Medulla oblongata (tissue), 1 donor: ENCODE measurements at regions not wholly inside any gene's neighbourhood (a gene's known extent, or its start where the extent isn't known, plus 50 kb on each side); places are given as distances from the start of the nearest gene placed in this dataset.
"Not testable (repeated sequence)": the region's sequence is repeated elsewhere in the genome, so short reads cannot be mapped to it uniquely, and the experiment has no call there.

Source experiments
- DNase-seq: peaks from one replicate; pipeline ENCODE4 v3.0.0-alpha.2; 2015; ENCODE audit errors: extremely low spot score

DNA sequence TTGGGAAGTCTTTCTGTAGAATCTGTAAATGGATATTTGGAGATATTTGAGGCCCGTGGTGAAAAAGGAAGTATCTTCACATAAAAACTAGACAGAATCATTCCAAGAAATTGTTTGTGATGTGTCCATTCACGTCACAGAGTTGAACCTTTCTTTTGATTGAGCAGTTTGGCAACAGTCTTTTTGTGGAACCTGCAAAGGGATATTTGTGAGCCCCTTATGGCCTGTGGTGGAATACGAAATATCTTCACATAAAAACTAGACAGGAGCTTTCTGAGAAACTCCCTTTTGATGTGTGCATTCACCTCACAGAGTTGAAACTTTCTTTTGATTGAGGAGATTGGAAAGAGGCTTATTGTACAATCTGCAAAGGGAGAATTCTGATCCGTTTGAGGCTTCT is 2980.4 kb downstream of the TUBA3C start:
- not testable (repeated sequence) for DNase-seq

DNA sequence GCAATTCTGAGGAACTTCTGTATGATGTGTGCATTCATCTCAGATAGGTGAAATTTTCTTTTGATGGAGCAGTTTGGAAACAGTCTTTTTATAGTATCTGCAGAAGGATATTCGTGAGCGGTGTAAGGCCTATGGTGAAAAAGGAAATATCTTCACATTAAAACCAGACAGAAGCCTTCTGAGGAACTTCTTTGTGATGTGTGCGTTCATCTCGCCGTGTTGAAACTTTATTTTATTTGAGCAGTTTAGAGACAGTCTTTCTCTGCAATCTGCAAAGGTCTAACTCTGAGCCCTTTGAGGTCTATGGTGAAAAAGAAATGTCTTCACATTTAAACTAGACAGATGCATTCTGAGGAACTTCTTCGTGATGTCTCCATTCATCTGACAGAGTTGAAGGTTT is 3021.0 kb downstream of the TUBA3C start:
- peak; percentile 10 for DNase-seq

DNA sequence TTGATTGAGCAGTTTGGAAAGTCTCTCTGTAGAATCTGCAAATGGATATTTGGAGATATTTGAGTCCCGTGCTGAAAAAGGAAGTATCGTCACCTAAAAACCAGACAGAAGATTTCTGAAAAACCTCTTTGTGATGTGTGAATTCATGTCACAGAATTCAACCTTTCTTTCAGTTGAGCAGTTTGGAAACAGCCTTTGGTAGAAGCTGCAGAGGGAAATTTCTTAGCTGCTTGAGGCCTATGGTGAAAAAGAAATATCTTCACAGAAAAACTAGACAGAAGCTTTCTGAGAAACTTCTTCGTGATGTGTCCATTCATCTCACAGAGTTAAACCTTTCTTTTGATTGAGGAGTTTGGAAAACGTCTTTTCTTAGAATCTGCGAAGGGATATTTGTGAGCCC is 3022.7 kb downstream of the TUBA3C start:
- not testable (repeated sequence) for DNase-seq

DNA sequence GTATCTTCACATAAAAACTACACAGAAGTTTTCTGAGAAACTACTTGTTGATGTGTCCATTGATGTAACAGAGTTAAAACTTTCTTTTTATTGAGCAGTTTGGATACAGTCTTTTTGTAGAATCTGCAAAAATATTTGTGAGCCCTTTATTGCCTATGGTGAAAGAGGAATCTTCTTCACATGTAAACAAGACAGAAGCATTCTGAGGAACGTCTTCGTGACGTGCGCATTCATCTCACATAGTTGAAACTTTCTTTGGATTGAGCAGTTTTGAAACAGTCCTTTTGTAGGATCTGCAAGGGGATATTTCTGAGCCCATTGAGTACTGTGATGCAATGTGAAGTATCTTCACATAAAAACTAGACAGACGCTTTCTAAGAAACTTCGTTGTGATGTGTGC is 3023.6 kb downstream of the TUBA3C start:
- not testable (repeated sequence) for DNase-seq

DNA sequence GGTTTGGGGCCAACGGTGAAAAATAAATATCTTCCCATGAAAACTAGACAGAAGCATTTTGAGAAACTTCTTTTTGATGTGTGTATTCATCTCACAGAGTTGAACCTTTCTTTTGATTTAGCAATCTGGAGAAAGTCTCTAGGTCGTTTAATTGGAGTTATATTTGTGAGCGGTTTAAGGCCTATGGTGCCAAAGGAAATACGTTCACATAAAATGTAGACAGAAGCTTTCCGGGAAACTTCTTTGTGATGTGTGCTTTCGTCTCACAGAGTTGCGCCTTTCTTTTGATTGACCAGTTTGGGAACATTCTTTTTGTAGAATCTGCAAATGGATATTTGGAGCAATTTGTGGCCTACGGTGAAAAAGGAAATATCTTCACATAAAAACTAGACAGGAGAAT is 3028.8 kb downstream of the TUBA3C start:
- DNase-seq: not testable (repeated sequence)

DNA sequence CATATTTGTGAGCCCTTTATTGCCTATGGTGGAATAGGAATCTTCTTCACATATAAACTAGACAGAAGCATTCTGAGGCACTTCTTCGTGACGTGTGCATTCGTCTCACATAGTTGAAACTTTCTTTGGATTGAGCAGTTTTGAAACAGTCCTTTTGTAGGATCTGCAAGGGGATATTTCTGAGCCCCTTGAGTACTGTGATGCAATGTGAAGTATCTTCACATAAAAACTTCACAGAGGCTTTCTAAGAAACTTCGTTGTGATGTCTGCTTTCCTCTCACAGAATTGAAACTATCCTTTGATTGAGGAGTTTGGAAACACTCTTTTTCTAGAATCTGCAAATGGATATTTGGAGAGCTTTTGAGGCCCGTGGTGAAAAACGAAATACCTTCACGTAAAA is 3030.3 kb downstream of the TUBA3C start:
- DNase-seq: not testable (repeated sequence)

DNA sequence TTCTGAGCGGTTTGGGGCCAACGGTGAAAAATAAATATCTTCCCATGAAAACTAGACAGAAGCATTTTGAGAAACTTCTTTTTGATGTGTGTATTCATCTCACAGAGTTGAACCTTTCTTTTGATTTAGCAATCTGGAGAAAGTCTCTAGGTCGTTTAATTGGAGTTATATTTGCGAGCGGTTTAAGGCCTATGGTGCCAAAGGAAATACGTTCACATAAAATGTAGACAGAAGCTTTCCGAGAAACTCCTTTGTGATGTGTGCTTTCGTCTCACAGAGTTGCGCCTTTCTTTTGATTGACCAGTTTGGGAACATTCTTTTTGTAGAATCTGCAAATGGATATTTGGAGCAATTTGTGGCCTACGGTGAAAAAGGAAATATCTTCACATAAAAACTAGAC is 3032.2 kb downstream of the TUBA3C start:
- not testable (repeated sequence) for DNase-seq

DNA sequence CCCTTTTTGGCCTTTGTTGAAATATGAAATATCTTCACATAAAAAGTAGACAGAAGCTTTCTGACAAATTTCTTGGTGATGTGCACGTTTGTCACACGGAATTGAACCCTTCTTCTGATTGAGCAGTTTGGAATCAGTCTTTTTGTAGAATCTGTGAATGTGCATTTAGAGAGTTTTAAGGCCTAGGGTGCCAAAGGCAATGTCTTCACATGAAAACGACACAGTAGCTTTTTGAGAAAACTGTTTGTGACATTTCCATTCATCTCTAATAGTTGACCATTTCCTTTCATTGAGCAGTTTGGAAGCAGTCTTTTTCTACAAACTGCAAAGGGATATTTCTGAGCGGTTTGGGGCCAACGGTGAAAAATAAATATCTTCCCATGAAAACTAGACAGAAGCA is 3036.0 kb downstream of the TUBA3C start:
- not testable (repeated sequence) for DNase-seq

DNA sequence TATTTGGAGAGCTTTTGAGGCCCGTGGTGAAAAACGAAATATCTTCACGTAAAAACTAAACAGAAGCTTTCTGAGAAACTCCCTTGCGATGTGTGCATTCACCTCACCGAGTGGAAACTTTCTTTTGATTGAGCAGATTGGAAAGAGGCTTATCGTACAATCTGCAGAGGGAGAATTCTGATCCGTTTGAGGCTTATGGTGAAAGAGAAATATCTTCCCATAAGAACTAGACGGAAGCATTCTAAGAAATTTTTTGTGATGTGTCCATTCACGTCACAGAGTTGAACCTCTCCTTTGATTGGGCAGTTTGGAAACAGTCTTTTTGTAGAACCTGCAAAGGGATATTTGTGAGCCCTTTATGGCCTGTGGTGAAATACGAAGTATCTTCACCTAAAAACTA is 3040.3 kb downstream of the TUBA3C start:
- DNase-seq: not testable (repeated sequence)

DNA sequence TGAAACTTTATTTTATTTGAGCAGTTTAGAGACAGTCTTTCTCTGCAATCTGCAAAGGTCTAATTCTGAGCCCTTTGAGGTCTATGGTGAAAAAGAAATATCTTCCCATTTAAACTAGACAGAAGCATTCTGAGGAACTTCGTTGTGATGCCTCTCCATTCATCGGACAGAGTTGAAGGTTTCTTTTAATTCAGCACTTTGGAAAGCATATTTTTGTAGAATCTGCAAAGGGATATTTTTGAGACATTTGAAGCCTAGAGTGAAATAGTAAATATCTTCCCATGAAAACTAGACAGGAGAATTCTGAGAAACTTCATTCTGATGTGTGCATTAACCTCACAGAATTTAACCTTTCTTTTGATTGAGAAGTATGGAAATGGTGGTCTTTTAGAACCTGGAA is 3044.8 kb downstream of the TUBA3C start:
- peak; percentile 2 for DNase-seq

DNA sequence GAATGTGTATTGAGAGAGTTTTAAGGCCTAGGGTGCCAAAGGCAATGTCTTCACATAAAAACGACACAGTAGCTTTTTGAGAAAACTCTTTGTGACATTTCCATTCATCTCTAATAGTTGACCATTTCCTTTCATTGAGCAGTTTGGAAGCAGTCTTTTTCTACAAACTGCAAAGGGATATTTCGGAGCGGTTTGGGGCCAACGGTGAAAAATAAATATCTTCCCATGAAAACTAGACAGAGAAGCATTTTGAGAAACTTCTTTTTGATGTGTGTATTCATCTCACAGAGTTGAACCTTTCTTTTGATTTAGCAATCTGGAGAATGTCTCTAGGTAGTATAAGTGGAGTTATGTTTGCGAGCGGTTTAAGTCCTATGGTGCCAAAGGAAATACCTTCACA is 3052.9 kb downstream of the TUBA3C start:
- not testable (repeated sequence) for DNase-seq

DNA sequence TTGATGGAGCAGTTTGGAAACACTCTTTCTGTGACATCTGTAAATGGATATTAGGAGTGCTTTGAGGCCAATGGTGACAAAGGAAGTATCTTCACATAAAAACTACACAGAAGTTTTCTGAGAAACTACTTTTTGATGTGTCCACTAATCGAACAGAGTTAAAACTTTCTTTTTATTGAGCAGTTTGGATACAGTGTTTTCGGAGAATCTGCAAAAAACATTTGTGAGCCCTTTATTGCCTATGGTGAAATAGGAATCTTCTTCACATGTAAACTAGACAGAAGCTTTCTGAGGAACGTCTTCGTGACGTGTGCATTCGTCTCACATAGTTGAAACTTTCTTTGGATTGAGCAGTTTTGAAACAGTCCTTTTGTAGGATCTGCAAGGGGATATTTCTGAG is 3068.2 kb downstream of the TUBA3C start:
- DNase-seq: peak; percentile 66
